Muscle layer of duodenum (tissue), 2 donors: ENCODE measurements at regions not wholly inside any gene's neighbourhood (a gene's known extent, or its start where the extent isn't known, plus 50 kb on each side); places are given as distances from the start of the nearest gene placed in this dataset.

ENCODE experiments used
- H3K27ac ChIP-seq: one replicate; pipeline ENCODE4 v1.7.0; 2013; ENCODE audit warnings: mild to moderate bottlenecking, low read length
- H3K27me3 ChIP-seq: one replicate; pipeline ENCODE4 v1.7.0; 2013; ENCODE audit warnings: low read depth, mild to moderate bottlenecking, control low read depth, low read length
- H3K36me3 ChIP-seq, 2 donors: one replicate each; pipeline ENCODE4 v1.7.0; 2013; ENCODE audit warnings: low read length in 2 of 2, control low read depth in 1 of 2, mild to moderate bottlenecking in 1 of 2; ENCODE audit not compliant: insufficient read depth in 2 of 2, control insufficient read depth in 1 of 2
- H3K4me1 ChIP-seq, 2 donors: one replicate each; pipeline ENCODE4 v1.7.0; 2013; ENCODE audit warnings: low read length in 2 of 2, mild to moderate bottlenecking in 2 of 2, control low read depth in 1 of 2, moderate library complexity in 1 of 2; ENCODE audit not compliant: insufficient read depth in 2 of 2, control insufficient read depth in 1 of 2
- H3K4me3 ChIP-seq, 2 donors: one replicate each; pipeline ENCODE4 v1.7.0; 2013; ENCODE audit warnings: low read length in 2 of 2, low read depth in 1 of 2, mild to moderate bottlenecking in 1 of 2
- H3K9me3 ChIP-seq, 2 donors: one replicate each; pipeline ENCODE4 v1.7.0; 2013; ENCODE audit warnings: low read length in 2 of 2, control low read depth in 1 of 2, mild to moderate bottlenecking in 1 of 2; ENCODE audit not compliant: control insufficient read depth in 1 of 2
- donor health status: healthy.

- no peaks in the 10 kb centered on the region for H3K9me3 ChIP-seq
- no peaks in the 10 kb centered on the region for H3K4me1 ChIP-seq
- H3K27me3 ChIP-seq, result no peaks in the 10 kb centered on the region
- no peak overlapping the region for H3K27ac ChIP-seq
- H3K4me3 ChIP-seq, result no peak overlapping the region
- H3K36me3 ChIP-seq, result no peaks in the 10 kb centered on the region
Observed at GRCh38 chr18:68041327-68041726, 524.8 kb upstream of the DSEL start.

DNA sequence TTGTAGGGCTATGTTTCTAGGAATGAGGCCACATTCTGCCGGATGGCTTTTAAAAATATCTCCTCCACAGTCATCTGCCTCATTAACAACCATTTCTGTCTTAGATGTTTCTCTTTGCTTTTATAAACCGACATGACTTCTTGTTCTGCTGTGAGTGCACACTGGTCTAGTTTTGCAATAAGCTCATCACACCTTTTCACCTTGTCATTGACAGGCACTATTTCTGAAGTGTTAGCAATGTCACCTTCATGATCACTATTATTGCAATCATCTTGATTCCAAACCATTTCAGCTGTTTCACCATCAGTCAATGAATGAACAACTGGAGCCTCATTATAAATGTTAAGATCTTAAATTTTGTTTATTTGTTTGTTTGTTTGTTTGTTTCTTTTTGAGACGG is 523.7 kb upstream of the DSEL start:
- H3K4me1 ChIP-seq, result no peaks in the 10 kb centered on the region
- no peaks in the 10 kb centered on the region for H3K27me3 ChIP-seq
- no peaks in the 10 kb centered on the region for H3K9me3 ChIP-seq
- H3K36me3 ChIP-seq, result no peaks in the 10 kb centered on the region
- no peak overlapping the region for H3K27ac ChIP-seq
- H3K4me3 ChIP-seq, result no peak overlapping the region

- H3K4me1 ChIP-seq, result no peaks in the 10 kb centered on the region
- no peak overlapping the region for H3K4me3 ChIP-seq
- H3K27me3 ChIP-seq, result no peaks in the 10 kb centered on the region
- no peak overlapping the region for H3K27ac ChIP-seq
- H3K36me3 ChIP-seq, result no peaks in the 10 kb centered on the region
- no peaks in the 10 kb centered on the region for H3K9me3 ChIP-seq
Observed at GRCh38 chr18:68035774-68036522, 519.4 kb upstream of the DSEL start.

DNA sequence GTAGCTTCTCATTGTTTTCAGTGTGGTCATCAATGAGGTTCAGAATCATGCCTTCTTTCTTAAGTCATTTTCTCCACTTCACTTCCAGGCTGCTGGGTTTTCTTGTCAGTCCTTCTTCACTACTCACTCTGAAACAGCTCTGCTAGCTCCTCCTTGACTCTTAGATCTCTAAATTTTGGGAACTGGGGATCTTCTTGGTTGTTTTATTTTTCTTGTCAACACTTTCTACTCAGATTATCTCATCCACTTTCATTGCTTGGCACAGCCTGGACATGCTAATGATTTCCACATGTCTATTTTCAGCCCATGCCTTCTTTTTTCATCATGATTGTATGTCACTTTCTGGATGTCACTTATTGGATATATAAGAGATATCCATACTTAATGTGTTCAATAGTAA is 517.8 kb upstream of the DSEL start:
- Histone ChIP-seq H3K9me3 (no peaks in the 10 kb centered on the region), H3K4me1 (no peaks in the 10 kb centered on the region), H3K36me3 (no peaks in the 10 kb centered on the region), H3K4me3 (no peak overlapping the region), H3K27ac (no peak overlapping the region), H3K27me3 (no peaks in the 10 kb centered on the region)

DNA sequence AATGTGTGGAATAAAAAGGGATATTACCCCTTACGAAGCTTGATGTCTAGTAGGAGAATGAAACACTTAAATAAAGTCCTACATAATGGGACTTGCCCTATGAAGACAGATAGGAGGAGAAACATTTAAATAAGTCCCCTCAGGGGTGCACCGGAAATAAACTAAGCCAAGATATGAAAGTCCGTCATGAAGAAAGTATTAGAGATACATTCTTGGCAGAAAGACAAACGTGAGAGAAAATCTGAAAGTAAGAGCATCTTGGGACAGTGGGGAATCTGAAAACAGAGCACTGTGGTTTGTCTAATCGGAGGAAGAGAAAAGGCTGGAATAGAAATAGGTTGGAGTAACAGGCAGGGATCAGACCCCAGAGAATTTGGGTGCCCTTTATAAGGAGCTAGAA is 516.9 kb upstream of the DSEL start:
- H3K36me3 ChIP-seq, result no peaks in the 10 kb centered on the region

GRCh38 chr18:68024716-68025115 is 508.2 kb upstream of the DSEL start:
- Histone ChIP-seq H3K27me3 (no peaks in the 10 kb centered on the region), H3K27ac (no peak overlapping the region), H3K4me3 (peak overlapping the region in 1 of 2 donors; percentile 4), H3K36me3 (no peaks in the 10 kb centered on the region), H3K9me3 (no peaks in the 10 kb centered on the region), H3K4me1 (peaks cover 0 to 3% of the 10 kb centered on the region in 2 donors)

More for the DNA sequence above, 516.9 kb upstream of the DSEL start:
- H3K4me1 ChIP-seq, result no peaks in the 10 kb centered on the region
- H3K27ac ChIP-seq, result no peak overlapping the region
- H3K9me3 ChIP-seq, result no peaks in the 10 kb centered on the region
- no peak overlapping the region for H3K4me3 ChIP-seq
- no peaks in the 10 kb centered on the region for H3K27me3 ChIP-seq

DNA sequence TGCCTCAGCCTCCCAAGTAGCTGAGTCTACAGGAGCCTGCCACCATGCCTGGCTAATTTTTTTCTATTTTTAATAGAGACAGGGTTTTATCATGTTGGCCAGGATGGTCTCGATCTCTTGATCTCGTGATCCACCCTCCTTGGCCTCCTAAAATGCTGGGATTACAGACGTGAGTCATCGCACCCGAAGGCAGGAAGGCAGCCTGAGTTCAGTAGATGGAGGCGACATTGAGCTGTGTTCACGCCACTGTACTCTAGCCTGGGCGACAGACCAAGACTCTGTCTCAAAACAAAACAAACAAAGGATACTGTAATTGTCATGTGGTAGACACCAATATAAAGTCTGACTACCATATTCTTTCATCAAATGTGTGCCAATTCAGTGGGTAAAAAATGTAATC is 500.9 kb upstream of the DSEL start:
- no peaks in the 10 kb centered on the region for H3K27me3 ChIP-seq
- H3K4me1 ChIP-seq, result no peaks in the 10 kb centered on the region
- no peaks in the 10 kb centered on the region for H3K36me3 ChIP-seq
- H3K9me3 ChIP-seq, result no peaks in the 10 kb centered on the region
- H3K27ac ChIP-seq, result no peak overlapping the region
- no peak overlapping the region for H3K4me3 ChIP-seq

DNA sequence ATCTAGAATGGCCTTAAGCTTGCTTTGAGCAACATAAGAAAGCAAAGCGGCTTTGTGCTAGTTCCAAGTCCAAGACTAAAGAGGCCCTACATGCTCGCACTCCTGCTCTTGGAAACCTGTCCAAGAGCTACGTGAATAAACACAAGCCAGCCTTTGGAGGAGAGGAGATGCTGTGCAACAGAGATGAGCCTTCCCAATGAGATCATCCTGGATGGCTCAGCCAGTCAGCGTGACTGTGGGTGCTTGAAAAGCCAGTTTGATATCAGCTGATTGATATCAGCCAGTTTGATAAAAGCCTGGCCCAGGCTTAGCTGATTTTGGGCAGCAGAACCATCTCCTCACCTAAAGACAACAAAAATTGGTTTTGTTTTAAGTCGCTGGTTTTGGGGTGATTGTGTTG is 481.0 kb upstream of the DSEL start:
- Histone ChIP-seq H3K4me3 (no peak overlapping the region), H3K9me3 (no peaks in the 10 kb centered on the region), H3K27me3 (no peaks in the 10 kb centered on the region), H3K36me3 (no peaks in the 10 kb centered on the region), H3K4me1 (no peaks in the 10 kb centered on the region), H3K27ac (no peak overlapping the region)

DNA sequence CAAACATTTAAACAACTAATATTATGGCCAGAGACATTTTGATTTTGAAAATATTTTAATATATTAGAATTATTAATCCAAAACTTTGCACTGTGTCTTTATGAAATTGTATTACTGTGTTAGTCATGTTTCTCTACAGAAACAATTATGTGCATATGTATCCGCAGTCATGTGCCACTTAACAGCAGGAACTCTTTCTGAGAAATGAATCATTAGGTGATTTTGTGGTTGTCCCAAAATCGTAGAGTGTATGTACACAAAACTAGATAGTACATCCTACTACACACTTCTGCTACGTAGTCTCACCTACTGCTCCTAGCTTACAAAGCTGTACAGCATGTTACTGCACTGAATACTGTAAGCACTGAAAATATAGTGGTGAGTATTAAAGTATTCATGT is 479.2 kb upstream of the DSEL start:
- no peaks in the 10 kb centered on the region for H3K27me3 ChIP-seq
- no peak overlapping the region for H3K27ac ChIP-seq
- H3K4me1 ChIP-seq, result no peaks in the 10 kb centered on the region
- H3K9me3 ChIP-seq, result no peaks in the 10 kb centered on the region
- no peak overlapping the region for H3K4me3 ChIP-seq
- no peaks in the 10 kb centered on the region for H3K36me3 ChIP-seq

GRCh38 chr18:67980241-67980640 is 463.7 kb upstream of the DSEL start:
- no peak overlapping the region for H3K27ac ChIP-seq
- H3K4me1 ChIP-seq, result no peaks in the 10 kb centered on the region
- no peaks in the 10 kb centered on the region for H3K27me3 ChIP-seq
- H3K9me3 ChIP-seq, result no peaks in the 10 kb centered on the region
- H3K36me3 ChIP-seq, result no peaks in the 10 kb centered on the region
- no peak overlapping the region for H3K4me3 ChIP-seq

GRCh38 chr18:67977067-67977616 is 460.6 kb upstream of the DSEL start:
- Histone ChIP-seq H3K36me3 (no peaks in the 10 kb centered on the region), H3K4me1 (no peaks in the 10 kb centered on the region), H3K9me3 (no peaks in the 10 kb centered on the region), H3K27me3 (no peaks in the 10 kb centered on the region), H3K27ac (no peak overlapping the region), H3K4me3 (no peak overlapping the region)

GRCh38 chr18:67973916-67974315 is 457.4 kb upstream of the DSEL start:
- Histone ChIP-seq H3K4me3 (no peak overlapping the region), H3K27ac (no peak overlapping the region)

More at GRCh38 chr18:67973916-67974315, 457.4 kb upstream of the DSEL start:
- Histone ChIP-seq H3K27me3 (no peaks in the 10 kb centered on the region), H3K4me1 (no peaks in the 10 kb centered on the region), H3K9me3 (no peaks in the 10 kb centered on the region), H3K36me3 (no peaks in the 10 kb centered on the region)
